Jurkat, Clone E6-1 (cell line): ENCODE measurements at regions not wholly inside any gene's neighbourhood (a gene's known extent, or its start where the extent isn't known, plus 50 kb on each side); places are given as distances from the start of the nearest gene placed in this dataset.

Source experiments
- DNase-seq: peaks from one replicate; pipeline ENCODE4 v3.0.0-alpha.2; 2011; ENCODE audit warnings: low read depth, low spot score
- H3K4me3 ChIP-seq: 2 replicates; pipeline ENCODE4 v1.5.1; 2011; ENCODE audit warnings: mild to moderate bottlenecking, low read length, control low read depth, moderate library complexity

- DNase-seq, result no peak
- no peak overlapping the region for H3K4me3 ChIP-seq
These were observed 63.5 kb upstream of the RAB27B start for GRCh38 chr18:54764786-54765185.

- no peak overlapping the region for H3K4me3 ChIP-seq
- no peak for DNase-seq
These were observed 62.5 kb upstream of the RAB27B start for GRCh38 chr18:54765636-54766375.

- no peak for DNase-seq
- no peak overlapping the region for H3K4me3 ChIP-seq
These were observed 61.6 kb upstream of the RAB27B start for GRCh38 chr18:54766634-54767033.

DNA sequence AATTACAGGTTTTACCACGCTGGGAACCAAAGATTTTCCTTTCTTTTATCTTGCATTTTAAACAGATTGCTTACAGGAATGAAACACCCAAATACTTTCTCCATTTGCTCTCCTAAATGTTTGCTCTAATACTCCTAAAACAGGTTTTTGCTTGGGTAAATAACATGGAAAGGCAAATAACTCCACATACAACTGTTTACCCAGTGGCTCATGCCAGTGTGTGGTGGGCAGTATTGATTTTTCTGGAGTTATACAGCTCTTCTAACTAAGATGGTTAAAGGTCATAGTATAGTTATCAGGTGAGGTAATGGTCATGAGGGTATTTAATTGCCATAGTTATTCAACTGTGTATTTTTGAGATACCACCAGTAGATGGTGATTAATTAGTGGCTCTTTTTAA is 61.2 kb upstream of the RAB27B start:
- H3K4me3 ChIP-seq, result no peak overlapping the region
- no peak for DNase-seq

- no peak for DNase-seq
- H3K4me3 ChIP-seq, result no peak overlapping the region
These were observed 58.5 kb upstream of the RAB27B start for GRCh38 chr18:54769526-54770464.

DNA sequence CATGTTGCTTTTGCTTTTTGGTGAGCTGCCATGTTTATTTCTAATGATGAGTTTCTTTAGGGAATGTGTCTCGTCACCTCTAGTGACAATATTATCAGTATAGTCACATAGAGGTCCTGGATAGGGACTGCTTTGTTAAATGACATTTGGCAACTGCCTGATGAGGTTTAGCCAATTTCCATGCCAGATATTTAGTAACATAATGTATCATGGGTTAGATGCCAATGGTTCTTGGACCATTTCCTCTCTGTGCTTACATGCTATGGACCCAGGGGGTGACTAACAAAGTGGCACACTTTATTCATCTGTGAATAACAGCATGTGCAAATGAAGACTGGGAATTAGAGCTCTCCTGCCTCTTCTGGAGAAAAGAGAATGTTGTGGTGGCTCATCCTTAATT is 56.2 kb upstream of the RAB27B start:
- no peak for DNase-seq
- no peak overlapping the region for H3K4me3 ChIP-seq

DNA sequence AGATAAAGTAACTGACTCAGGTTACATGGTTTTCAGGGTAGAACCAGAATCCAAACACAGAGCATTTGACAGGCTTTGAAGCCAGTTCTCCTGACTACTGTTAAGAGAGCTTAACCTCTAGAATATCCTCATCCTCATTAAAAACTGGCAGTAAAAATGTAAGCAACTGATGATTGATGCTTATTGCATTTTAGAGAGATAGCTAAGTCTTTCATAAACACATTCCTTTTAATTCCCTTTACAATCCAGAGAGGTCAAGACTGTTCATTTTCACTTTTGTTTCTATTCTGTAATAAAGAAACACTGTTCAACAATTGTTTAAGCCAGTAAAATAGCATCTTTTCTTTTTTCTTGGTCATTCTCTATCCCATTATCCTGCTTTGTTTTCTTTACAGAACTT is 53.9 kb upstream of the RAB27B start:
- no peak for DNase-seq
- no peak overlapping the region for H3K4me3 ChIP-seq

DNA sequence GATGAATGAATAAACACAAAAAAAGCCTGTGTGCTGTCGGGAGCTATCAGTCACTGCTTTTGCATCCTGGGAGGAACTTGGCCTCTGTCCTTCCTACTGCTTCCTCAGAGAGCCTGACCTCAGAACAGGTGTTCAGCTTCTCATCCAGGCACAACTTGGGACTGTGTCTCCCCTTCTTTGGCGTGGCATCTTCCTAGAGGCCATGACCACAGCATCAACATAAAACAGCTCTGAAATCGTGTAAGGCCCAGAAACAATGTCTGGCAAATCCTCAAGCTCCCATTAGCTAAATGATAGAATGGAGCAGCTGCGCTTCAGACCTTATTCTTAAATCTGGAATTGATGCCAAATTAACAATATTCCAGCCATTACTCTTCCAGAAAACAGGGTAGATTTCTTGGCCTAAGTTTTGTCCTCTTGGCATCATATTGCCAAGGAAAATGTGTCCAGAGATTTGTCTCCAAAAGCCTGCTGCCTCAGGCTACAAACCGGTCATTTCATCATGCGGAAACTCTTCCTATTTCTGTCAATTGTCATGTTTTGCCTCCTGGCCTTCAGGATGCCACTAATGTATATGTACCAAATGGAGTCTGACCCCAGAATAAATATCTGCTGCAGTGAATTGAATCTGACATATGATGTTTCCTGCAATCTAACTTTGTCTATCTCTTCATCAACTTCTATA is 53.2 kb upstream of the RAB27B start:
- DNase-seq, result no peak
- H3K4me3 ChIP-seq, result no peak overlapping the region

DNA sequence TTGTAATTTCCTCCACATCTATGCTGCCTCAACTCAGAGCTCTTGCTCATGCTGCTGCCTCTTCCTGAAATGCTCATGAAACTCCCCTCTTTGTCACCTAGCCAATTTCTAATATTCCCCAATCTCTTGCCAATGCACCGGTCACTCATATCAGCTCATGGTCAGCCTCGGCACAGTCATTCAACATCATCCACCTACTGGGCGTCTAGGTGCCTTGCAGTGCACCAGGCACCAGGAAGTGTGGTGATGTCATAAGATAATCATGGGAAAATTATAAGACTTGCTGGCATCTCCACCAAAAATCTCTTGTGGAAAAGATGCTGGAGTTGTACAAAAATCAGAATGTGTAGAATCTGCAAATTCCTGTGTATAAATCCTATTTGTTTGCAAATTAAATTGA is 52.6 kb upstream of the RAB27B start:
- DNase-seq, result no peak
- no peak overlapping the region for H3K4me3 ChIP-seq

- DNase-seq, result no peak
- H3K4me3 ChIP-seq, result no peak overlapping the region
These were observed 51.8 kb upstream of the RAB27B start for GRCh38 chr18:54776282-54776977.

GRCh38 chr18:54777118-54777791 is 51.0 kb upstream of the RAB27B start:
- DNase-seq, result no peak
- no peak overlapping the region for H3K4me3 ChIP-seq

DNA sequence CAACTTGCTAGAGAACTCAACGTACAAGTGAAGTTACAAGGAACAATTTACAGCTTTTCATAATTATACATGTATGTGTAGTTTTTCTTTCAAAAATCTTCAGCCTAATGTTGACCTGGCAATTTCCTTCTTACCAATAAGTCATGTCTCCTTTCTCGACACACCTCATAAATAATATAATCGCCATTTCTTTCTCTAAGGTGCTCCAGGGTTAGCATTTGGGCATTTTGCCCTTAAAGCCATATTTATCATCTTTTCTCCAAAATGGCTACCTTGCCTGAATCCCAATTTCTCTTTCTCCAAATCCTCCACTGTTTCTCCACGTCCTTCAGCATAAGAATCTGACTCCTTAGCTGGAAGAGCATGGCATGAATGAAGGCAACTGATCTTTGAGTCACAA is 50.3 kb upstream of the RAB27B start:
- no peak for DNase-seq
- H3K4me3 ChIP-seq, result no peak overlapping the region
